Neural crest cell (in vitro differentiated cells): ENCODE measurements at regions not wholly inside any gene's neighbourhood (a gene's known extent, or its start where the extent isn't known, plus 50 kb on each side); places are given as distances from the start of the nearest gene placed in this dataset.

ENCODE experiments used
- DNase-seq: peaks from one replicate; pipeline ENCODE4 v3.0.0; 2021; ENCODE audit warnings: low read depth, mixed read lengths, low spot score
- H3K27ac Mint-ChIP-seq: one replicate; pipeline ENCODE4 v1.8.0; 2021; ENCODE audit warnings: mild to moderate bottlenecking, mixed read lengths; ENCODE audit not compliant: unreplicated experiment
- H3K27me3 Mint-ChIP-seq: 2 replicates; pipeline ENCODE4 v1.8.0; 2021; ENCODE audit warnings: low read depth, mild to moderate bottlenecking, mixed read lengths
- H3K36me3 Mint-ChIP-seq: 2 replicates; pipeline ENCODE4 v1.8.0; 2021; ENCODE audit warnings: low read depth, mild to moderate bottlenecking, mixed read lengths
- H3K4me1 Mint-ChIP-seq: 2 replicates; pipeline ENCODE4 v1.8.0; 2021; ENCODE audit warnings: mixed read lengths
- H3K4me3 Mint-ChIP-seq: one replicate; pipeline ENCODE4 v1.8.0; 2021; ENCODE audit warnings: mild to moderate bottlenecking, mixed read lengths
- H3K9me3 Mint-ChIP-seq: 2 replicates; pipeline ENCODE4 v1.8.0; 2021; ENCODE audit warnings: mixed read lengths
- CTCF ChIP-seq: fragments of 200-600 bp; sonication (generic); conservative IDR thresholded peaks from 2 replicates; pipeline ENCODE4 v1.5.0; 2021; ENCODE audit warnings: antibody characterized with exemption, mild to moderate bottlenecking

DNA sequence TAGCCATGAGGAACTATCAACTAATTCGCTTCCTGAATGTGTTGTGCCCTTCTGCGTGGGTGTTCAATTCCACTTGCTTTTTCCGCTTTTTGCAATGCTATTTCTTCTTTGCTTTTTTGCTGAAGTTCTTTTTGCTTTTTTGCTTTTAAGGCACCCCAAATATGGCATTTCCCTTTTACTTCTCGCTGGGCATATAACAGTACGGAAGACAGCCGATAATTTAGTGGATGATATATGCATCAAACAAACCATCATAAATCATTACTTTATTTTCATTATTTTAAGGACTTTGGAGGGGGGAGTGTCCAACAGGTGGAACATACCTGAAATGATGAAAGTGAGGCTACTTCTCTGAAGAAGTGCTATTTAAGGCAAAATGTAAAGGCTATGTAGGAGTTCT is 277.0 kb upstream of the MTPN start:
- Mint-ChIP-seq H3K4me1 (no peaks in the 10 kb centered on the region), H3K36me3 (no peaks in the 10 kb centered on the region), H3K9me3 (peaks cover 7% of the 10 kb centered on the region), H3K4me3 (no peak overlapping the region), H3K27me3 (no peaks in the 10 kb centered on the region), H3K27ac (no peak overlapping the region)
- TF ChIP-seq CTCF: no peak
- no peak for DNase-seq

GRCh38 chr7:136251826-136252225 is 274.7 kb upstream of the MTPN start:
- DNase-seq: no peak
- no peaks in the 10 kb centered on the region for H3K36me3 Mint-ChIP-seq
- no peak overlapping the region for H3K4me3 Mint-ChIP-seq
- H3K27me3 Mint-ChIP-seq: no peaks in the 10 kb centered on the region
- no peak for TF ChIP-seq CTCF
- no peak overlapping the region for H3K27ac Mint-ChIP-seq
- peaks cover 7% of the 10 kb centered on the region for H3K9me3 Mint-ChIP-seq
- H3K4me1 Mint-ChIP-seq: no peaks in the 10 kb centered on the region

- Mint-ChIP-seq H3K9me3 (peaks cover 6% of the 10 kb centered on the region), H3K4me1 (no peaks in the 10 kb centered on the region), H3K27ac (no peak overlapping the region), H3K4me3 (no peak overlapping the region), H3K27me3 (no peaks in the 10 kb centered on the region), H3K36me3 (no peaks in the 10 kb centered on the region)
- DNase-seq: no peak
- TF ChIP-seq CTCF: no peak
These were observed 270.1 kb upstream of the MTPN start for GRCh38 chr7:136247211-136247610.

GRCh38 chr7:136245327-136246004 is 268.3 kb upstream of the MTPN start:
- Mint-ChIP-seq H3K36me3 (no peaks in the 10 kb centered on the region), H3K27ac (no peak overlapping the region), H3K9me3 (peaks cover 6% of the 10 kb centered on the region), H3K4me3 (no peak overlapping the region), H3K27me3 (no peaks in the 10 kb centered on the region), H3K4me1 (no peaks in the 10 kb centered on the region)
- no peak for DNase-seq
- no peak for TF ChIP-seq CTCF

GRCh38 chr7:136234040-136234439 is 256.9 kb upstream of the MTPN start:
- Mint-ChIP-seq H3K4me3 (no peak overlapping the region), H3K9me3 (peaks cover 22% of the 10 kb centered on the region), H3K27ac (no peak overlapping the region), H3K36me3 (peaks cover 3% of the 10 kb centered on the region), H3K27me3 (no peaks in the 10 kb centered on the region), H3K4me1 (no peaks in the 10 kb centered on the region)
- DNase-seq: no peak
- TF ChIP-seq CTCF: no peak
